ENCODE measurements at regions not wholly inside any gene's neighbourhood (a gene's known extent, or its start where the extent isn't known, plus 50 kb on each side); places are given as distances from the start of the nearest gene placed in this dataset.

DNA sequence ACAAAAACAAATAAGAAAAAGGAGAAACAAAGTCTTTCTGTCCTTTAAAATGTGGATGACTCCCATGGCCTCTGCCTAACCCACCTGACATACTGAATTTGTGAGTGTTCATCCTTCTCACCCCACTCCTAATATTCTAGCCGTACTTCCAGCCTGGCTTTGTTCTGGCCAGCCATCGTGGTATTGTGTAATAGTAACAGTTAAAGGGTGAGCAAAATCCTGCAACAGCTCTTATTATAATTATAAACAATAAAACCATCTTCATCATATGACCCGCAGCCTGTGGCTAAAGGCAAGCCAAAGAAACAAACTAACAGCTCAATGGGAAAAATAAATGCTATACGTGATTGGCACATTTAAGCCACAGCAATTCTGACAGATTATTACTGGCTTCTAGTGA lies 721.6 kb upstream of the TENM4 start:
- TF ChIP-seq POLR2A (IDR thresholded peaks at IDR 0.05) (no peak), CTCF (IDR thresholded peaks at IDR 0.05) (no peak)
